PC-9 (cell line): ENCODE measurements at regions not wholly inside any gene's neighbourhood (a gene's known extent, or its start where the extent isn't known, plus 50 kb on each side); places are given as distances from the start of the nearest gene placed in this dataset.

Source experiments
- EZH2 ChIP-seq: fragments of 200-600 bp; sonication (generic); IDR thresholded peaks from 2 replicates; pipeline ENCODE4 v1.8.0; 2017; ENCODE audit warnings: antibody characterized with exemption, low read depth
- TF ChIP-seq, protein P1 (sequence below): fragments of 200-600 bp; sonication (generic); conservative IDR thresholded peaks from 2 replicates; pipeline ENCODE4 v1.6.1; 2017; ENCODE audit warnings: mixed run types, antibody characterized with exemption, mild to moderate bottlenecking, moderate library complexity

DNA sequence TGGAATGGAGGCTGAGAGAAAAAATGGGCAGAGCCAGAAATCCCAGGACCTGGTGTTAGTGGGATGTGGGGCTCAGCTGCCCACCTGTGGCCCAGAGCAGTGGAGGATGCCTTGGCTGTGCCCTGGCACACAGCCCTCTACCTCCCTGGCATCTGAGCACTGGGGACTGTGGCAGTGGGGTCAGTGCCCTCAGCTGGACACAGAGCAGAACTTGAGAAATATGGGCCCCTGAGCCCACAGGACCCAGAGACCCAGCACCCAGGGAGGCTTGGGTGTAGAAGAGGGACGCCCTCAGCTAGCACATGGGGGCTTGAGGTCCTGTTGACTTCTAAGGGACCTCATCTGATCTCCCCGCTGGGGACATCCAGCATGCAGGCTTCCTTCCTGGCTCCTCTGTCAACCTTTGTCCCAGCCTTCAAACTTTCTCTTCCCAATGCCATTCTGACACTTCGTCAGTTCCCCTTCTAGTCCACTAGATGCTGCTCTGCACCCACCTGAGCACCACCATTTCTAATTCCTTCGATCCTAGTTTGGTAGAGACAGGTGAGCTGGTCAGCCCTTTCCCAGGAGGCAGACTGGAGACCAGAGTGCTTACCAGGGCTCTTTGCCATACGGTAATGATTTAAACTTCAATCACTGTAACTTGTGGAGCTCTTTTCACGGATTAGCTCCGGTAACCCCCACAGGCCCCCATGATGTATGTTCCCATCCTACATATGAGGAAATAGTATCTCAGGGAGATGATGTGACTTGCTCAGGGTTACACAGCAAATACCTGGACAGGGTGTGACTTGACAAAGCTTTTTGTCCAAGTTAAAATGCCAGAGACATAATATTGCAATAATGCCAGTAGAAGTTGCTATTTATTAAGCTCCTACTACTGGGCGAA lies 143.7 kb downstream of the ASCL4 start:
- TF ChIP-seq, protein P1, sequence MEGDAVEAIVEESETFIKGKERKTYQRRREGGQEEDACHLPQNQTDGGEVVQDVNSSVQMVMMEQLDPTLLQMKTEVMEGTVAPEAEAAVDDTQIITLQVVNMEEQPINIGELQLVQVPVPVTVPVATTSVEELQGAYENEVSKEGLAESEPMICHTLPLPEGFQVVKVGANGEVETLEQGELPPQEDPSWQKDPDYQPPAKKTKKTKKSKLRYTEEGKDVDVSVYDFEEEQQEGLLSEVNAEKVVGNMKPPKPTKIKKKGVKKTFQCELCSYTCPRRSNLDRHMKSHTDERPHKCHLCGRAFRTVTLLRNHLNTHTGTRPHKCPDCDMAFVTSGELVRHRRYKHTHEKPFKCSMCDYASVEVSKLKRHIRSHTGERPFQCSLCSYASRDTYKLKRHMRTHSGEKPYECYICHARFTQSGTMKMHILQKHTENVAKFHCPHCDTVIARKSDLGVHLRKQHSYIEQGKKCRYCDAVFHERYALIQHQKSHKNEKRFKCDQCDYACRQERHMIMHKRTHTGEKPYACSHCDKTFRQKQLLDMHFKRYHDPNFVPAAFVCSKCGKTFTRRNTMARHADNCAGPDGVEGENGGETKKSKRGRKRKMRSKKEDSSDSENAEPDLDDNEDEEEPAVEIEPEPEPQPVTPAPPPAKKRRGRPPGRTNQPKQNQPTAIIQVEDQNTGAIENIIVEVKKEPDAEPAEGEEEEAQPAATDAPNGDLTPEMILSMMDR, result peak; percentile 73
- TF ChIP-seq EZH2, result no peak
